ENCODE measurements at regions not wholly inside any gene's neighbourhood (a gene's known extent, or its start where the extent isn't known, plus 50 kb on each side); places are given as distances from the start of the nearest gene placed in this dataset.

- DNase-seq (ENCODE audit: low spot score in 2 of 2): no peak
- Histone ChIP-seq H3K27me3 (no peaks in the 10 kb centered on the region), H3K27ac (no peak overlapping the region), H3K9me3 (no peaks in the 10 kb centered on the region), H3K36me3 (no peaks in the 10 kb centered on the region), H3K4me1 (no peaks in the 10 kb centered on the region), H3K4me3 (no peak overlapping the region)
- intact Hi-C loops (cut with DNase I): no loop called here
- TF ChIP-seq, protein P1, sequence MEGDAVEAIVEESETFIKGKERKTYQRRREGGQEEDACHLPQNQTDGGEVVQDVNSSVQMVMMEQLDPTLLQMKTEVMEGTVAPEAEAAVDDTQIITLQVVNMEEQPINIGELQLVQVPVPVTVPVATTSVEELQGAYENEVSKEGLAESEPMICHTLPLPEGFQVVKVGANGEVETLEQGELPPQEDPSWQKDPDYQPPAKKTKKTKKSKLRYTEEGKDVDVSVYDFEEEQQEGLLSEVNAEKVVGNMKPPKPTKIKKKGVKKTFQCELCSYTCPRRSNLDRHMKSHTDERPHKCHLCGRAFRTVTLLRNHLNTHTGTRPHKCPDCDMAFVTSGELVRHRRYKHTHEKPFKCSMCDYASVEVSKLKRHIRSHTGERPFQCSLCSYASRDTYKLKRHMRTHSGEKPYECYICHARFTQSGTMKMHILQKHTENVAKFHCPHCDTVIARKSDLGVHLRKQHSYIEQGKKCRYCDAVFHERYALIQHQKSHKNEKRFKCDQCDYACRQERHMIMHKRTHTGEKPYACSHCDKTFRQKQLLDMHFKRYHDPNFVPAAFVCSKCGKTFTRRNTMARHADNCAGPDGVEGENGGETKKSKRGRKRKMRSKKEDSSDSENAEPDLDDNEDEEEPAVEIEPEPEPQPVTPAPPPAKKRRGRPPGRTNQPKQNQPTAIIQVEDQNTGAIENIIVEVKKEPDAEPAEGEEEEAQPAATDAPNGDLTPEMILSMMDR (IDR thresholded peaks at IDR 0.05): no peak
Observed at GRCh38 chr1:181409981-181410380, 73.3 kb upstream of the CACNA1E start.

DNA sequence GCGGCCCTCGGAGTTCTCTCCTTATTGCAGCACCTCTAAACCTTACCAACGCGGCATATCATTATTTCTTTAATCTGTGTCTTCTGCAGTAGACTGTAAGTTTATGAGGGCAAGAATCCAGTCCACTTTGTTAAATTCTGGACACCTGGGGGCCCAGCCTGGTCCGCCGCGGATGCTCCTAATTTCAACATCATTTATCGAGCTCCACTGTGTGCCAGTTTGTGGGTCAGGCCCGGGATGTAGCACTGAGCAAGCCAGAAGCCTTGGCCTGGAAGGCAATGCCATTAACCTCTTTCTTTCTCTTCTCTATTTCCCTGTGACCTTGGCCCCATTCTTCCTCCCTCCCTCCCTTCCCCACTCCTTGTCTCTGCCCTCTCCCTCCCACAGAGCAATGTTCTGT lies 70.6 kb upstream of the CACNA1E start:
- Histone ChIP-seq H3K4me3 (no peak overlapping the region), H3K27me3 (no peaks in the 10 kb centered on the region), H3K27ac (no peak overlapping the region), H3K9me3 (no peaks in the 10 kb centered on the region), H3K4me1 (no peaks in the 10 kb centered on the region), H3K36me3 (no peaks in the 10 kb centered on the region)
- TF ChIP-seq, protein P1 (IDR thresholded peaks at IDR 0.05): no peak
- no peak for DNase-seq (ENCODE audit: low spot score in 2 of 2)
- intact Hi-C loops (cut with DNase I): no loop called here

GRCh38 chr1:181413195-181413815 lies 70.0 kb upstream of the CACNA1E start:
- H3K27ac ChIP-seq: no peak overlapping the region
- intact Hi-C loops (cut with DNase I): no loop called here
- no peak for DNase-seq (ENCODE audit: low spot score in 2 of 2)
- TF ChIP-seq, protein P1 (IDR thresholded peaks at IDR 0.05): no peak
- no peaks in the 10 kb centered on the region for H3K4me1 ChIP-seq
- no peaks in the 10 kb centered on the region for H3K9me3 ChIP-seq
- H3K36me3 ChIP-seq: no peaks in the 10 kb centered on the region
- no peak overlapping the region for H3K4me3 ChIP-seq
- H3K27me3 ChIP-seq: no peaks in the 10 kb centered on the region

DNA sequence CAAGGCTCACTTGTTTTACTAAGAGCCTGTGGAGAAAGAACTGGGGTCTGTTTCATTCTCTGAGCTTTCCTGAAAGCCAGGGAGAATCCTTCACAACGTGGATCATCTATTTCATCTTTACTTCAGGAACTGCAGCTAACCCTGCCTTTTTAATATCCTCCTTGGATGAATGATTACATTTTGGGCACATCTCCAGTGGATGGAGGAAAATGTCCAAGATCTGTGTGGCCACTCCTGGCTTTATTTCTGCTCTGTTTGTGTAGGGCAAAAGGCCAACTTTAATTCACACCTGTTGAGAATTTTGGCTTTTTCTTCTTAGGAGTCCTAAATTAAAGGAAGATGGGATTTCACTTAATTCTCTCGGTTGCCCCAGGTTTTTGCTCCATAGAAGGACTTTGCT lies 69.5 kb upstream of the CACNA1E start:
- H3K4me1 ChIP-seq: no peaks in the 10 kb centered on the region
- no peak overlapping the region for H3K4me3 ChIP-seq
- intact Hi-C loops (cut with DNase I): no loop called here
- no peaks in the 10 kb centered on the region for H3K27me3 ChIP-seq
- H3K9me3 ChIP-seq: no peaks in the 10 kb centered on the region
- DNase-seq (ENCODE audit: low spot score in 2 of 2): no peak
- TF ChIP-seq, protein P1 (IDR thresholded peaks at IDR 0.05): no peak
- no peaks in the 10 kb centered on the region for H3K36me3 ChIP-seq
- H3K27ac ChIP-seq: no peak overlapping the region

DNA sequence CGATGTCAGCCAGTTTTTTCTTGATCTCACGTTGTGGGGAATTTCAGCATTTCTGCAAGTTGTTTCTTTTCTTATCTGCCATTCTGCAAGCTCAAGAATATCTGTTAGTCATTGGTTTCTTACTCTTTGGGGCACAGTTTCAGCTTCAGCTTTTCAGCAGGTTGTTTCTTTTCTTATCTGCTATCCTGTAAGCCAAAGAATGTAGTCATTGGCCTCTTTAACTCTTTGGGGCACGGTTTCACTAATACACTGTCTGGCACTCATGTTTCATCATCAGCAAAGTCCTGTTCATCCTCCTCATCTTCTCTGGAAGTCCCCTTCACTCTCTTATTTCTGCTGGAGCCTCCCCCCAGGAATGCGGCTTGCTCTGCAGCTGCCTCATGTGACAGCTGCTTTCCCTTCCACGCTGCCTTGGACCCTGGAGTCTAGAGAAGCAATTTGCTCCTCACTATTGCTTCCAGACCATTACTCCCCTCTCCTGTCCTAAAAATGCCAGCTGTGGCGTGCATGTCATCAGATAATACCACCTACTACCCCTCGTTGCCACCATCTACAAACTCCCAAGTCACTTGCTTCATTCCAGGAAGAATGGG lies 67.0 kb upstream of the CACNA1E start:
- no peak overlapping the region for H3K4me3 ChIP-seq
- H3K4me1 ChIP-seq: no peaks in the 10 kb centered on the region
- TF ChIP-seq, protein P1 (IDR thresholded peaks at IDR 0.05): no peak
- intact Hi-C loops (cut with DNase I): no loop called here
- H3K27me3 ChIP-seq: no peaks in the 10 kb centered on the region
- no peak overlapping the region for H3K27ac ChIP-seq
- H3K9me3 ChIP-seq: no peaks in the 10 kb centered on the region
- H3K36me3 ChIP-seq: no peaks in the 10 kb centered on the region
- DNase-seq (ENCODE audit: low spot score in 2 of 2): no peak

Data from ascending aorta (tissue), 2 donors.